ENCODE measurements at regions not wholly inside any gene's neighbourhood (a gene's known extent, or its start where the extent isn't known, plus 50 kb on each side); places are given as distances from the start of the nearest gene placed in this dataset.

DNA sequence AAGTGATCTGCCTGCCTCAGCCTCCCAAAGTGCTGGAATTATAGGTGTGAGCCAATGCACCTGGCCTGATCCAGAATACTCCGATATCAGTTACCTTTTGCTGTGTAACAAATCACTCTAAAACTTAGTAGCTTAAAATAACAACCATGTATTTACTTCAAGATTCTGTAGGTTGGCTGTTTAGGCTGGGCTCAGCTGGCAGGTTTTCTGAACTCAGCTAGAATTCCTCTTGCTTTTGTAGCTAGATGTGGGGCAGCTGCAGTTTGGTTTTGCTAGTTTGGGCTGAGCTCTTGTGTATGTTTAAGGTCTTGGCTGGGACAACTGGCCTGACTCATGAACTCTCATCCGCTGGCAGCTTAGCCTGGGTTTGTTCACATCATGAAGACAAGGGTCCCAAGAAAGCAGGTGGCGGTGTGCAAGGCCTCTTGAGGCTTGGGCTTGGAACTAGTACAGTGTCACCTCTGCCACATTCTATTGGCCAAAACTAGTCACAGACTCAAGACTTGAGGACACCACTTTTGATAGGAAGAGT is 138.3 kb upstream of the SHB start:
- Histone ChIP-seq H3K36me3 (ENCODE audit: control insufficient read depth in 2 of 2, insufficient read depth in 2 of 2, low read length in 1 of 2) (no peaks in the 10 kb centered on the region), H3K4me1 (ENCODE audit: control insufficient read depth in 2 of 2, insufficient read depth in 2 of 2, low read length in 1 of 2) (no peaks in the 10 kb centered on the region), H3K4me3 (ENCODE audit: low read depth in 1 of 2, low read length in 2 of 2) (no peak overlapping the region), H3K9me3 (ENCODE audit: control insufficient read depth in 2 of 2, insufficient read depth in 1 of 2, low read depth in 1 of 2, low read length in 1 of 2) (peaks cover 0 to 3% of the 10 kb centered on the region in 2 donors), H3K27ac (ENCODE audit: low read depth in 2 of 2, low read length in 1 of 2) (peak overlapping the region; percentile 68 to 77), H3K27me3 (ENCODE audit: control insufficient read depth in 1 of 2, insufficient read depth in 2 of 2, low read length in 2 of 2) (no peaks in the 10 kb centered on the region)
- 54 to 68% methylated on average over 3 of the region's 3 CpGs for WGBS, 2 donors

GRCh38 chr9:38205279-38205678 is 136.3 kb upstream of the SHB start:
- Histone ChIP-seq H3K4me1 (ENCODE audit: control insufficient read depth in 2 of 2, insufficient read depth in 2 of 2, low read length in 1 of 2) (no peaks in the 10 kb centered on the region), H3K4me3 (ENCODE audit: low read depth in 1 of 2, low read length in 2 of 2) (no peak overlapping the region), H3K27me3 (ENCODE audit: control insufficient read depth in 1 of 2, insufficient read depth in 2 of 2, low read length in 2 of 2) (no peaks in the 10 kb centered on the region), H3K27ac (ENCODE audit: low read depth in 2 of 2, low read length in 1 of 2) (no peak overlapping the region), H3K36me3 (ENCODE audit: control insufficient read depth in 2 of 2, insufficient read depth in 2 of 2, low read length in 1 of 2) (no peaks in the 10 kb centered on the region), H3K9me3 (ENCODE audit: control insufficient read depth in 2 of 2, insufficient read depth in 1 of 2, low read depth in 1 of 2, low read length in 1 of 2) (peaks cover 0 to 3% of the 10 kb centered on the region in 2 donors)

DNA sequence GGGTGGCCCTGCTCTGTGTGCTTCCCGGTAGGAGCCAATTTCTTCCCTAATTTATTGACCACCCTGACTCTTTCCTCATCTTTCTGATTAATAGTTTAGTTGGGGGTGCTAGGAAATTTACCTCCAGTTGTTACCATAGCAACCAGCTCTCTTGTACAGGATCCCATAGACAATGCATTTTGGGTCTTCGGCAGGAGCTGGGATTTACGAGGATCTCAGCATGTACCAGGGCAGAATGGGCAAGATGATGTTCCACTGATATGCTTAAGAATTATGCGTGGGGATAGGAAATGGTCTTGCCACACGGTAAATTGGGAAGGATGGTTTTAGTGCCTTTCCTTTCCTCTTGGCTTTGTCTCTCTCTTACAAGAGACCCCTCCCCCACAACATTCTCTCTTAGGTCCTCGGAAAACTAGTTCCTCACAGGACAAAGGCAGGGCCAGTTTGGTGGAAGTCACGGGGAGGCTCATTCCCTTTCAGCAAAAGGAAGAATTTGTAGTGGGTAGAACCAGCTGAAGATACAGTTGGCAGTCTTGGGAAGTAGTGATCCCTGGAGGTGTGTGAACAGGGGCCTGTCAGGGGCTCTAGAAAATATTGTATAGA is 133.4 kb upstream of the SHB start:
- Histone ChIP-seq H3K9me3 (ENCODE audit: control insufficient read depth in 2 of 2, insufficient read depth in 1 of 2, low read depth in 1 of 2, low read length in 1 of 2) (peaks cover 0 to 2% of the 10 kb centered on the region in 2 donors), H3K36me3 (ENCODE audit: control insufficient read depth in 2 of 2, insufficient read depth in 2 of 2, low read length in 1 of 2) (no peaks in the 10 kb centered on the region), H3K27ac (ENCODE audit: low read depth in 2 of 2, low read length in 1 of 2) (no peak overlapping the region), H3K4me3 (ENCODE audit: low read depth in 1 of 2, low read length in 2 of 2) (no peak overlapping the region), H3K4me1 (ENCODE audit: control insufficient read depth in 2 of 2, insufficient read depth in 2 of 2, low read length in 1 of 2) (peaks cover 2 to 3% of the 10 kb centered on the region in 2 donors), H3K27me3 (ENCODE audit: control insufficient read depth in 1 of 2, insufficient read depth in 2 of 2, low read length in 2 of 2) (no peaks in the 10 kb centered on the region)
- WGBS, 2 donors = 60 to 69% methylated on average over 7 of the region's 7 CpGs

DNA sequence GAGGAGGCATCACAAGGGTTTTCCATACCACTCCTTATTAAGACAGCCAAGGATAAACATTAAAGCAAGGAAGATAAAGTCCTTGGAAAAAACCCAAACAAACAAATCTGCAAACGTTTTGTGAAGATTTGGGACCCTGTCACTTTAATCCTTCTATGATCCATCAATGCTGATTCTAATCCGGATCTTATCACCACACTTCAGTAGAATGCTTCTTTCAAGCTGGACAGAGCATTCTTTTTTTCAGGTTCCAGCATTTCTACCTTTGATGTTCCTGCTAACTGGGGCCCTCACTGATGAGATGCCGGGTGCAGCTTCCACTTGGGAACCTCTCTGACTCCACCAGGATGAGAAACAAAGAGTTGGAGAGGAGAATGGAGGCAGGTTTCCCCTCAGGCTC is 132.8 kb upstream of the SHB start:
- Histone ChIP-seq H3K36me3 (ENCODE audit: control insufficient read depth in 2 of 2, insufficient read depth in 2 of 2, low read length in 1 of 2) (no peaks in the 10 kb centered on the region), H3K27ac (ENCODE audit: low read depth in 2 of 2, low read length in 1 of 2) (no peak overlapping the region), H3K4me1 (ENCODE audit: control insufficient read depth in 2 of 2, insufficient read depth in 2 of 2, low read length in 1 of 2) (peaks cover 2 to 6% of the 10 kb centered on the region in 2 donors), H3K4me3 (ENCODE audit: low read depth in 1 of 2, low read length in 2 of 2) (no peak overlapping the region), H3K27me3 (ENCODE audit: control insufficient read depth in 1 of 2, insufficient read depth in 2 of 2, low read length in 2 of 2) (no peaks in the 10 kb centered on the region), H3K9me3 (ENCODE audit: control insufficient read depth in 2 of 2, insufficient read depth in 1 of 2, low read depth in 1 of 2, low read length in 1 of 2) (no peaks in the 10 kb centered on the region)
- WGBS, 2 donors = 31 to 53% methylated on average over 3 of the region's 3 CpGs

GRCh38 chr9:38200431-38200830 is 131.4 kb upstream of the SHB start:
- 82 to 83% methylated on average over 9 of the region's 9 CpGs for WGBS, 2 donors
- Histone ChIP-seq H3K4me3 (ENCODE audit: low read depth in 1 of 2, low read length in 2 of 2) (no peak overlapping the region), H3K27me3 (ENCODE audit: control insufficient read depth in 1 of 2, insufficient read depth in 2 of 2, low read length in 2 of 2) (no peaks in the 10 kb centered on the region), H3K4me1 (ENCODE audit: control insufficient read depth in 2 of 2, insufficient read depth in 2 of 2, low read length in 1 of 2) (peaks cover 2 to 10% of the 10 kb centered on the region in 2 donors), H3K27ac (ENCODE audit: low read depth in 2 of 2, low read length in 1 of 2) (no peak overlapping the region), H3K36me3 (ENCODE audit: control insufficient read depth in 2 of 2, insufficient read depth in 2 of 2, low read length in 1 of 2) (no peaks in the 10 kb centered on the region), H3K9me3 (ENCODE audit: control insufficient read depth in 2 of 2, insufficient read depth in 1 of 2, low read depth in 1 of 2, low read length in 1 of 2) (no peaks in the 10 kb centered on the region)

GRCh38 chr9:38198140-38198539 is 129.1 kb upstream of the SHB start:
- 91 to 93% methylated on average over 6 of the region's 6 CpGs for WGBS, 2 donors
- Histone ChIP-seq H3K9me3 (ENCODE audit: control insufficient read depth in 2 of 2, insufficient read depth in 1 of 2, low read depth in 1 of 2, low read length in 1 of 2) (no peaks in the 10 kb centered on the region), H3K27ac (ENCODE audit: low read depth in 2 of 2, low read length in 1 of 2) (no peak overlapping the region), H3K36me3 (ENCODE audit: control insufficient read depth in 2 of 2, insufficient read depth in 2 of 2, low read length in 1 of 2) (no peaks in the 10 kb centered on the region), H3K4me1 (ENCODE audit: control insufficient read depth in 2 of 2, insufficient read depth in 2 of 2, low read length in 1 of 2) (peaks cover 2 to 10% of the 10 kb centered on the region in 2 donors), H3K4me3 (ENCODE audit: low read depth in 1 of 2, low read length in 2 of 2) (no peak overlapping the region), H3K27me3 (ENCODE audit: control insufficient read depth in 1 of 2, insufficient read depth in 2 of 2, low read length in 2 of 2) (no peaks in the 10 kb centered on the region)

DNA sequence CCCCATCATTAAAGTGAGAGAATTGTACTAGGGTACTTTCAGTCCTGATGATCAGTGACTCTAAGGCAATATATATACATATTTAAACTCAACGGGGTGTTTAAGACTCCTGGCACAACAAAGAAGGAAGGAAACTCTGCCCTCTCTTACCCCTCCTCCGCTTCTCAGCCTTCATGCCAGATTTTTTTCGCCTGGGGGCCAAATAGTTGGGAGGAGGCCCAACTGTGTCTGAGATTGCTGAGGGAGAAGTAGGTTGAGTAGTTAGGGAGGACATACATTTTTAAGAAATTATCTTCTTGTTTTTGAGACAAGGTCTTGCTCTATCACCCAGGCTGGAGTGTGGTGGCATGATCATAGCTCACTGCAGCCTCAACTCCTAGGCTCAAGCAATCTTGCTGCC is 127.7 kb upstream of the SHB start:
- Histone ChIP-seq H3K27ac (ENCODE audit: low read depth in 2 of 2, low read length in 1 of 2) (no peak overlapping the region), H3K36me3 (ENCODE audit: control insufficient read depth in 2 of 2, insufficient read depth in 2 of 2, low read length in 1 of 2) (no peaks in the 10 kb centered on the region), H3K27me3 (ENCODE audit: control insufficient read depth in 1 of 2, insufficient read depth in 2 of 2, low read length in 2 of 2) (no peaks in the 10 kb centered on the region), H3K4me1 (ENCODE audit: control insufficient read depth in 2 of 2, insufficient read depth in 2 of 2, low read length in 1 of 2) (peaks cover 2 to 10% of the 10 kb centered on the region in 2 donors), H3K4me3 (ENCODE audit: low read depth in 1 of 2, low read length in 2 of 2) (no peak overlapping the region), H3K9me3 (ENCODE audit: control insufficient read depth in 2 of 2, insufficient read depth in 1 of 2, low read depth in 1 of 2, low read length in 1 of 2) (no peaks in the 10 kb centered on the region)
- 27 to 34% methylated on average over 3 of the region's 3 CpGs for WGBS, 2 donors

- H3K4me1 ChIP-seq (ENCODE audit: control insufficient read depth in 2 of 2, insufficient read depth in 2 of 2, low read length in 1 of 2) = peaks cover 2 to 10% of the 10 kb centered on the region in 2 donors
- no peak overlapping the region for H3K4me3 ChIP-seq (ENCODE audit: low read depth in 1 of 2, low read length in 2 of 2)
- H3K27ac ChIP-seq (ENCODE audit: low read depth in 2 of 2, low read length in 1 of 2) = no peak overlapping the region
- H3K36me3 ChIP-seq (ENCODE audit: control insufficient read depth in 2 of 2, insufficient read depth in 2 of 2, low read length in 1 of 2) = no peaks in the 10 kb centered on the region
- H3K9me3 ChIP-seq (ENCODE audit: control insufficient read depth in 2 of 2, insufficient read depth in 1 of 2, low read depth in 1 of 2, low read length in 1 of 2) = no peaks in the 10 kb centered on the region
- H3K27me3 ChIP-seq (ENCODE audit: control insufficient read depth in 1 of 2, insufficient read depth in 2 of 2, low read length in 2 of 2) = no peaks in the 10 kb centered on the region
- WGBS, 2 donors = 54 to 62% methylated on average over 7 of the region's 7 CpGs
Observed at GRCh38 chr9:38195737-38196161, 126.7 kb upstream of the SHB start.

DNA sequence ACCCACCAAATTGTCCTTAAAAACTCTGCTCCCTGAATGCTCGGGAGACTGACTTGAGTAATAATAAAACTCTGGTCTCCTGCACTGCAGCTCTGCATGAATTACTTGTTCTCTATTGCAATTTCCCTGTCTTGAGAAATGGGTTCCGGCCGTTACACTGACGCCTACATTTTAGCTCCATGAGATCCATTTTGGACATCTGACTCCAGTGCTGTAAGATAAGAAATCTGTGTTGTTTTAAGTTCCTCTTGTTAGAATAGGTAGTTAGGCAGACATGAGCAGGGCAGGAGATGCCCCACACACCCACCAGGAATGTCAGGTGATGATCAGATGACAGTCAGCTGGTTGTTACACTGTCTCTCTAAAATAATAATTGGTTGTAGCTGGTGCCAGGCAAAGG is 125.8 kb upstream of the SHB start:
- Histone ChIP-seq H3K27ac (ENCODE audit: low read depth in 2 of 2, low read length in 1 of 2) (no peak overlapping the region), H3K4me1 (ENCODE audit: control insufficient read depth in 2 of 2, insufficient read depth in 2 of 2, low read length in 1 of 2) (peaks cover 2 to 10% of the 10 kb centered on the region in 2 donors), H3K4me3 (ENCODE audit: low read depth in 1 of 2, low read length in 2 of 2) (no peak overlapping the region), H3K36me3 (ENCODE audit: control insufficient read depth in 2 of 2, insufficient read depth in 2 of 2, low read length in 1 of 2) (no peaks in the 10 kb centered on the region), H3K9me3 (ENCODE audit: control insufficient read depth in 2 of 2, insufficient read depth in 1 of 2, low read depth in 1 of 2, low read length in 1 of 2) (no peaks in the 10 kb centered on the region), H3K27me3 (ENCODE audit: control insufficient read depth in 1 of 2, insufficient read depth in 2 of 2, low read length in 2 of 2) (no peaks in the 10 kb centered on the region)
- 88 to 91% methylated on average over 4 of the region's 4 CpGs for WGBS, 2 donors

DNA sequence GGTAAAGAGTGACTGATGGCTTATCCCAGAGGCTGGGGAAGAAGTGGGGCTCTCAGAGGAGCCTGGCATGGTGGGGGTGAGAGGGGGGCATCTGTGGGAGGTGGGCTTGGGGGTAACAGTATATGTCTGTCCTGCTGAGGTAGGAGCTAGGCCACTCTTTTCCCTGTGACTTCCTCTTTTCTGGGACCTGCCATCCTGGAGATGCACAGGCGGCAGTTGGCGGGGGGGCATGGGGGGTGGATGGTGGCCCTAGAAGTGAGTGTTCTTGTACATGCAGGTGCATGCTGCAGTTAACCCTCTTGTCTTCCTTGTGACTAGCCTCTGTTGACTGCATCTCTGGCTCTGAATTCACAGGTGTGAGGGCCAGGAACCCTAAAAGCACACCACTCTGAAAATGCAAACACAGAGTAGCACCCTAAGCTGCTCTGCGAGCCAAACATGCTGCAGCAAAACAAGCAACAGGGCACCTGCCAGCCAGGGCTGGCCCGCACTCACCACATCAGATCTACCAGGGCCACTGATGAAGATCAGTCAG is 123.8 kb upstream of the SHB start:
- Histone ChIP-seq H3K4me1 (ENCODE audit: control insufficient read depth in 2 of 2, insufficient read depth in 2 of 2, low read length in 1 of 2) (peaks cover 2 to 8% of the 10 kb centered on the region in 2 donors), H3K36me3 (ENCODE audit: control insufficient read depth in 2 of 2, insufficient read depth in 2 of 2, low read length in 1 of 2) (no peaks in the 10 kb centered on the region), H3K4me3 (ENCODE audit: low read depth in 1 of 2, low read length in 2 of 2) (no peak overlapping the region), H3K27ac (ENCODE audit: low read depth in 2 of 2, low read length in 1 of 2) (no peak overlapping the region), H3K9me3 (ENCODE audit: control insufficient read depth in 2 of 2, insufficient read depth in 1 of 2, low read depth in 1 of 2, low read length in 1 of 2) (no peaks in the 10 kb centered on the region), H3K27me3 (ENCODE audit: control insufficient read depth in 1 of 2, insufficient read depth in 2 of 2, low read length in 2 of 2) (no peaks in the 10 kb centered on the region)
- WGBS, 2 donors = 51 to 68% methylated on average over 3 to 4 of the region's 4 CpGs

Measured in esophagus (tissue), 2 donors.